Stomach (tissue), 4 donors: ENCODE measurements at regions not wholly inside any gene's neighbourhood (a gene's known extent, or its start where the extent isn't known, plus 50 kb on each side); places are given as distances from the start of the nearest gene placed in this dataset.

Experiments used
- CTCF ChIP-seq, 7 experiments: fragments of 450-650 bp in 4 of 7; fragments of 200-600 bp in 3 of 7; sonication (generic) in 3 of 7; IDR thresholded peaks; one replicate each; pipeline ENCODE4 v1.5.1; 2016 to 2019; ENCODE audit warnings: antibody characterized with exemption in 7 of 7, control low read depth in 2 of 7, mild to moderate bottlenecking in 1 of 7
- POLR2A ChIP-seq, 4 donors: fragments of 450-650 bp; IDR thresholded peaks; one replicate each; pipeline ENCODE4 v1.6.1; 2016; ENCODE audit warnings: antibody characterized with exemption in 4 of 4, control low read depth in 2 of 4, mild to moderate bottlenecking in 1 of 4, moderate library complexity in 1 of 4
- POLR2AphosphoS5 ChIP-seq, 3 donors: sonication (generic); formaldehyde crosslinking; IDR thresholded peaks; one replicate each; pipeline ENCODE4 v1.6.1; 2016; ENCODE audit warnings: antibody characterized with exemption in 3 of 3

DNA sequence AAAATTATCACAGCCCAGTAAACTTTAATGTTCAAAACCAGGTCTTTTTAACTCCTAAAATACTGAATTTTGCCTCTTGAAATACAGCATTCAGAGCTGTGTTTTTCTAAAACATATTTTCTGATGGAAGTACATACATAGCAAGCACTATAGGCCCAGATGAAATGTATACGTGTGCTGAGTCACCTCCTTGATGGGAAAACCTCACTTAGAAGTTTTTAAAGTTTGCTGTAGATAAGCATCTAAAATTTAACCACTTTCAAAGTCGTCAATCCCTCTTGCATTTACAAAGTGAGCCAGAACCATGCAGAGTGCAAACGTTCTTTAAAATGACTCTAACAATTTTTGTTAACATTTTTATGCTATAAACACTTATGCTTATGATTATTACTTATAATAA, 618.8 kb downstream of the RPS29 start:
- no peak for TF ChIP-seq CTCF (IDR thresholded peaks at IDR 0.05)
- TF ChIP-seq POLR2AphosphoS5 (IDR thresholded peaks at IDR 0.05) = no peak
- no peak for TF ChIP-seq POLR2A (IDR thresholded peaks at IDR 0.05)
